ENCODE measurements at regions not wholly inside any gene's neighbourhood (a gene's known extent, or its start where the extent isn't known, plus 50 kb on each side); places are given as distances from the start of the nearest gene placed in this dataset.
"Not testable (repeated sequence)": the region's sequence is repeated elsewhere in the genome, so short reads cannot be mapped to it uniquely, and the experiment has no call there.

DNA sequence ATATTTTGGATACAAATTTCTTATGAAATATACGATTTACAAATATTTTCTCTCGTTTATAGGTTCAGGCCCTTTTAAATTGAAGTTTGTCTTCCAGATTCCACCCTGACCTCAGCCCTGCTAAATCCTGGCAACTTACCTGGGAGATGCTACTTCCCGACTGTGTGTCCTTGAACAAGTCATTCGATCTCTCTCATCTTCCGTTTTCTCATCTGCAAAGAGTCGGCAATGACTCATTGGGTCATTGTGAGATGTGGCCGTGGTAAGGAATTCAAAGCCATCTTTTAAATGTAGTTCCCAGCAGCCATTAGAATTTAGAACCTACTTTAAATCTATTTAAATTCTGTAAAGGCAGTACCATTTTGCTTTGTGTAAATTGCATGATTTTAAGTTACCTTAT lies 72.5 kb downstream of the LHX2 start:
- peaks cover 0 to 11% (median 4%) of the 10 kb centered on the region in 4 donors for H3K4me1 ChIP-seq
- H3K27ac ChIP-seq (replicated peaks in 1 of 4), result no peak overlapping the region
- TF ChIP-seq EP300 (IDR thresholded peaks at IDR 0.05), result no peak
- TF ChIP-seq POLR2A (IDR thresholded peaks at IDR 0.05; ENCODE audit: low read depth), result no peak
- TF ChIP-seq POLR2AphosphoS5 (IDR thresholded peaks at IDR 0.05), result no peak
- TF ChIP-seq, protein P1, sequence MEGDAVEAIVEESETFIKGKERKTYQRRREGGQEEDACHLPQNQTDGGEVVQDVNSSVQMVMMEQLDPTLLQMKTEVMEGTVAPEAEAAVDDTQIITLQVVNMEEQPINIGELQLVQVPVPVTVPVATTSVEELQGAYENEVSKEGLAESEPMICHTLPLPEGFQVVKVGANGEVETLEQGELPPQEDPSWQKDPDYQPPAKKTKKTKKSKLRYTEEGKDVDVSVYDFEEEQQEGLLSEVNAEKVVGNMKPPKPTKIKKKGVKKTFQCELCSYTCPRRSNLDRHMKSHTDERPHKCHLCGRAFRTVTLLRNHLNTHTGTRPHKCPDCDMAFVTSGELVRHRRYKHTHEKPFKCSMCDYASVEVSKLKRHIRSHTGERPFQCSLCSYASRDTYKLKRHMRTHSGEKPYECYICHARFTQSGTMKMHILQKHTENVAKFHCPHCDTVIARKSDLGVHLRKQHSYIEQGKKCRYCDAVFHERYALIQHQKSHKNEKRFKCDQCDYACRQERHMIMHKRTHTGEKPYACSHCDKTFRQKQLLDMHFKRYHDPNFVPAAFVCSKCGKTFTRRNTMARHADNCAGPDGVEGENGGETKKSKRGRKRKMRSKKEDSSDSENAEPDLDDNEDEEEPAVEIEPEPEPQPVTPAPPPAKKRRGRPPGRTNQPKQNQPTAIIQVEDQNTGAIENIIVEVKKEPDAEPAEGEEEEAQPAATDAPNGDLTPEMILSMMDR (IDR thresholded peaks at IDR 0.05), result no peak
- intact Hi-C loops (cut with DNase I), result no loop called here
- WGBS, result 83% methylated on average over 7 of the region's 7 CpGs
- no peak overlapping the region for H3K4me3 ChIP-seq
- H3K9me3 ChIP-seq, result peaks cover 0 to 22% (median 7%) of the 10 kb centered on the region in 4 donors
- H3K36me3 ChIP-seq, result no peaks in the 10 kb centered on the region
- DNase-seq (ENCODE audit: extremely low spot score), result no peak
- peaks cover 0 to 21% (median 0%) of the 10 kb centered on the region in 4 donors for H3K27me3 ChIP-seq

DNA sequence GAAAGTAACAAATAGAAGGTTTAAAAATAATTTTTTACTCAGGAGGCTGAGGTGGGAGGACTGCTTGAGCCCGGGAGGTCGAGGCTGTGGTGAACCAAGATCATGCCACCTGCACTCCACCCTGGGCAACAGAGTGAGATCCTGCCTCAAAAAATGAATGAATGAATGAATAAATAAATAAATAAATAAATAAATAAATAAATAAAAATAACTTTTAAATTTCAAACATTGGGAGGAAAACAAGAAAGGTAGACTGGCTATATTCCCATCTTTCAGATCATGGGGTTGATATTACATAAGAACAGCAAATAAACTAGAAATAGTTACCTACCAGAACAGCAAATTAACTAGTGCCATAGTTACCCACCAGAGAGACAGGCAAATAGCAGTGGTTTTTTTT lies 75.7 kb downstream of the LHX2 start:
- TF ChIP-seq POLR2A (IDR thresholded peaks at IDR 0.05; ENCODE audit: low read depth) (no peak), EP300 (IDR thresholded peaks at IDR 0.05) (no peak), POLR2AphosphoS5 (IDR thresholded peaks at IDR 0.05) (no peak)
- TF ChIP-seq, protein P1 (IDR thresholded peaks at IDR 0.05), result no peak
- Histone ChIP-seq H3K27ac (replicated peaks in 1 of 4) (no peak overlapping the region), H3K4me3 (no peak overlapping the region), H3K9me3 (peaks cover 0 to 22% (median 7%) of the 10 kb centered on the region in 4 donors), H3K4me1 (peaks cover 0 to 11% (median 4%) of the 10 kb centered on the region in 4 donors), H3K36me3 (no peaks in the 10 kb centered on the region), H3K27me3 (peaks cover 0 to 32% (median 0%) of the 10 kb centered on the region in 4 donors)
- DNase-seq (ENCODE audit: extremely low spot score), result no peak
- intact Hi-C loops (cut with DNase I), result no loop called here
- 73% methylated on average over 2 of the region's 2 CpGs for WGBS

DNA sequence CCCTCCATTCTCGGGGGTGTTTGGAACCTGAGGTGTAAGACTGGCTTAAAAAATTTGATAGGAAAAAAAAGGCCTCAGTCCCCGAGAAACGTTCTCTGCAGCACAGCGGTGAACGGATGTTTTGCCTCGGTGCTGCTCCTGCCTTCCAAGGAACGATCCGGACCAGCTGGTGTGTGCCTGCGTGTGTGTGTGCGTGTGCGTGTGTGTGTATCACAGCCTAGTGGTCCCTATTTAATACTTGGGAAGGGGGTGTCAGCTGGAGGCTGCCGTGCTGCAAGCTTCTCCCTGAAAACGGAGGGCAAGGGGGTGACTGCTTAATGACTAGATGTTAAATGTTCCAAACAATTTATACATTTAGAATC lies 76.9 kb downstream of the LHX2 start:
- 26% methylated on average over 13 of the region's 13 CpGs for WGBS

DNA sequence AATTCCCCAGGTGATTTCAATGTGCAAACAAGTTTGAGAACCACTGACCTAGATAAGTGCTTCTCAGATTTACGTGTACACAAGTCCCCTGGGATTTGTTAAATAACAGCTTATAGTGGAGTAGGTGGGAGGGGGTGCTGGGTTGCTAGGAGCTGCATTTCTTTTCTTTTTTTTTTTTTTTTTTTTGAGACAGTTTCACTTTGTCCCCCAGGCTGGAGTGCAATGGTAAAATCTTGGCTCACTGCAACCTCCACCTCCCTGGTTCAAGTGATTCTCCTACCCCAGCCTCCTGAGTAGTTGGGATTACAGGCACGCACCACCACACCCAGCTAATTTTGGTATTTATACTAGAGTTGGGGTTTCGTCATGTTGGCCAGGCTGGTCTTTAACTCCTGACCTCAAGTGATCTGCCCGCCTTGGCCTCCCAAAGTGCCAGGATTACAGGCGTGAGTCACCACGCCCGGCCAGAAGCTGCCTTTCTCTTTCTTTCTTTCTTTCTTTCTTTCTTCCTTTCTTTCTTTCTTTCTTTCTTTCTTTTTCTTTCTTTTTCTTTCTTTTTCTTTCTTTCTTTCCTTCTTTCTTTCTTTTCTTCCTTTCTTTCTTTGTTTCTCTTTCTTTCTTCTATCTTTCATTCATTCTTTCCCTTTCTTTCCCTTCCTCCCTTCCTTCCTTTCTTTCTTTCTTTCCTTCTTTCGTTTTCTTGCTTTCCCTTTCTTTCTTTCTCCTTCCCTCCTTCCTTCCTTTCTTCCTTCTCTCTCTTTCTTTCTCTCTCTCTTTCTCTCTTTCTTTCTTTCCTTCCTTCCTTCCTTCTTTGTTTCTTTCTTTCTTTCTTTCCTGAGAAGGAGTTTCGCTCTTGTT lies 78.3 kb downstream of the LHX2 start:
- 85% methylated on average over 9 of the region's 9 CpGs for WGBS

More for the DNA sequence above, 76.9 kb downstream of the LHX2 start:
- Histone ChIP-seq H3K9me3 (peaks cover 0 to 22% (median 7%) of the 10 kb centered on the region in 4 donors), H3K27ac (replicated peaks in 1 of 4) (no peak overlapping the region), H3K36me3 (no peaks in the 10 kb centered on the region), H3K4me3 (peak overlapping the region; percentile 4 to 33 (median 30)), H3K27me3 (peaks cover 0 to 32% (median 0%) of the 10 kb centered on the region in 4 donors), H3K4me1 (peaks cover 0 to 11% (median 4%) of the 10 kb centered on the region in 4 donors)
- no peak for DNase-seq (ENCODE audit: extremely low spot score)
- intact Hi-C loops (cut with DNase I), result no loop called here
- TF ChIP-seq POLR2AphosphoS5 (IDR thresholded peaks at IDR 0.05), result no peak
- TF ChIP-seq POLR2A (IDR thresholded peaks at IDR 0.05; ENCODE audit: low read depth), result no peak
- TF ChIP-seq EP300 (IDR thresholded peaks at IDR 0.05), result no peak
- TF ChIP-seq, protein P1 (IDR thresholded peaks at IDR 0.05), result no peak

DNA sequence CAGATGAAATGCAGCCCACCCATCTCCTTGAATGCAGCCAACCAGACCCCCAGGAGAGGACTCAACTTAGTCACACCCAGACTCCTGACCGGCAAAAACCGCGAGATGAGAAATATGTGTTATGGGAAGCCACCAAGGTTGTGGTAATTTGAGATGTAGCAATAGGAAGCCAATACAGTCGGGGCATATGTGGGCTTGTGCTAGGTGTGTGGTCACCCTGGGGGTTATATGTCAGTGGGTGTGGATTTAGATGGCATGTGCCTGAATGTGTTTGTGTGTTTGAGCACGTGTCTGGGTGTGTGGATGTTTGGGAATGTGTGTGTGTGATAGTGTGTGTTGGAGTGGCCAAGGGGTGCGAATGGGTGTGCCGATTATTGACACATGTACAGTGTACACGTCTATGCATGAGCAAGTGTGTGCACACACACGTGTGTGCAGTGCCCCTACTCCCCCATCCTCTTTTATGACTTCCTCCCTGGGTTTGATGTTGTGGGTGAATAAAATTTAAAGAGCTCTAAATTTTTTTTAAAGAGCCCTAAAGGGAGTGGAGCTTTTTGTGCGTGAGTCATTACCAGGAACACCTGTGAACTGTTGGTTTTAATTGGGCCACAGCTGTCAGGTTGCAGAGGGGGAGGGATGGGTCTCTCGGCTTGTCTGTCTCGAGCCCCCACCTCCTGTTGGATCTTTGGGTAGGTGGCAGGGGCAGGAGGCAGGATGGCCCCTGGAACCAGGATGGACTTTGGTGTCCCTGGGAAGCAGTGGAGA lies 86.8 kb downstream of the LHX2 start:
- TF ChIP-seq POLR2A (IDR thresholded peaks at IDR 0.05; ENCODE audit: low read depth) (no peak), POLR2AphosphoS5 (IDR thresholded peaks at IDR 0.05) (no peak), EP300 (IDR thresholded peaks at IDR 0.05) (no peak)
- TF ChIP-seq, protein P1 (IDR thresholded peaks at IDR 0.05), result no peak
- Histone ChIP-seq H3K4me1 (no peaks in the 10 kb centered on the region), H3K27ac (replicated peaks in 1 of 4) (no peak overlapping the region), H3K27me3 (peaks cover 0 to 35% (median 0%) of the 10 kb centered on the region in 4 donors), H3K36me3 (no peaks in the 10 kb centered on the region), H3K4me3 (no peak overlapping the region), H3K9me3 (no peaks in the 10 kb centered on the region)
- no peak for DNase-seq (ENCODE audit: extremely low spot score)
- intact Hi-C loops (cut with DNase I), result no loop called here
- WGBS, result 64% methylated on average over 12 of the region's 12 CpGs

More for the DNA sequence above, 78.3 kb downstream of the LHX2 start:
- Histone ChIP-seq H3K27me3 (peaks cover 0 to 27% (median 0%) of the 10 kb centered on the region in 4 donors), H3K9me3 (peaks cover 0 to 19% (median 7%) of the 10 kb centered on the region in 4 donors), H3K4me1 (peaks cover 0 to 11% (median 4%) of the 10 kb centered on the region in 4 donors)
- H3K36me3 ChIP-seq; H3K4me3 ChIP-seq; DNase-seq (ENCODE audit: extremely low spot score); H3K27ac ChIP-seq (replicated peaks in 1 of 4); intact Hi-C loops (cut with DNase I): not testable (repeated sequence)
